Daoy (cell line): ENCODE measurements at regions not wholly inside any gene's neighbourhood (a gene's known extent, or its start where the extent isn't known, plus 50 kb on each side); places are given as distances from the start of the nearest gene placed in this dataset.
"Not testable (repeated sequence)": the region's sequence is repeated elsewhere in the genome, so short reads cannot be mapped to it uniquely, and the experiment has no call there.

Experiments used
- DNase-seq: peaks from one replicate; pipeline ENCODE4 v3.0.0-alpha.2; 2015; ENCODE audit warnings: low read depth

- no peak for DNase-seq
These were observed 117.5 kb upstream of the CLINT1 start for GRCh38 chr5:157976429-157976828.

- no peak for DNase-seq
These were observed 113.6 kb upstream of the CLINT1 start for GRCh38 chr5:157972579-157972978.

- DNase-seq, result no peak
These were observed 112.7 kb upstream of the CLINT1 start for GRCh38 chr5:157971571-157972216.

- not testable (repeated sequence) for DNase-seq
These were observed 109.6 kb upstream of the CLINT1 start for GRCh38 chr5:157968570-157968969.

- DNase-seq, result no peak
These were observed 107.0 kb upstream of the CLINT1 start for GRCh38 chr5:157965989-157966388.

- DNase-seq, result no peak
These were observed 106.2 kb upstream of the CLINT1 start for GRCh38 chr5:157965040-157965678.

- DNase-seq, result no peak
These were observed 104.8 kb upstream of the CLINT1 start for GRCh38 chr5:157963761-157964160.

- no peak for DNase-seq
These were observed 104.3 kb upstream of the CLINT1 start for GRCh38 chr5:157963244-157963643.

- not testable (repeated sequence) for DNase-seq
These were observed 103.7 kb upstream of the CLINT1 start for GRCh38 chr5:157962686-157963085.

GRCh38 chr5:157961896-157962590 is 103.1 kb upstream of the CLINT1 start:
- no peak for DNase-seq

GRCh38 chr5:157961176-157961575 is 102.2 kb upstream of the CLINT1 start:
- DNase-seq, result no peak

GRCh38 chr5:157959370-157959769 is 100.4 kb upstream of the CLINT1 start:
- no peak for DNase-seq

- DNase-seq, result no peak
These were observed 97.4 kb upstream of the CLINT1 start for GRCh38 chr5:157956271-157956885.

- no peak for DNase-seq
These were observed 96.7 kb upstream of the CLINT1 start for GRCh38 chr5:157955541-157956172.

- DNase-seq, result no peak
These were observed 93.4 kb upstream of the CLINT1 start for GRCh38 chr5:157952374-157952685.

- DNase-seq, result peak; percentile 8
These were observed 92.9 kb upstream of the CLINT1 start for GRCh38 chr5:157951673-157952373.

GRCh38 chr5:157949520-157949919 is 90.6 kb upstream of the CLINT1 start:
- no peak for DNase-seq

GRCh38 chr5:157948738-157949410 is 89.9 kb upstream of the CLINT1 start:
- peak; percentile 91 for DNase-seq

- peak; percentile 45 for DNase-seq
These were observed 88.2 kb upstream of the CLINT1 start for GRCh38 chr5:157947156-157947555.

- not testable (repeated sequence) for DNase-seq
These were observed 86.9 kb upstream of the CLINT1 start for GRCh38 chr5:157945822-157946221.

GRCh38 chr5:157944938-157945337 is 86.0 kb upstream of the CLINT1 start:
- DNase-seq, result no peak
